GM13977 (cell line): ENCODE measurements at regions not wholly inside any gene's neighbourhood (a gene's known extent, or its start where the extent isn't known, plus 50 kb on each side); places are given as distances from the start of the nearest gene placed in this dataset.

Experiments used
- DNase-seq: peaks from one replicate; pipeline ENCODE4 v3.0.0; 2012; ENCODE audit warnings: low spot score
- CTCF ChIP-seq: IDR thresholded peaks from 2 replicates; pipeline ENCODE4 v1.5.1; 2012; ENCODE audit warnings: mild to moderate bottlenecking, control low read depth; ENCODE audit not compliant: insufficient read depth; ENCODE audit errors: extremely low read depth, missing control alignments
- in situ Hi-C: fragments of 300-500 bp; cut with MboI; formaldehyde crosslinking; loops from one replicate; pipeline ENCODE4 v1.12.0; 2022; ENCODE audit warnings: low sequenced_read_pairs, low pct_unique_long_range_greater_than_20kb, mixed read lengths, inconsistent platforms; ENCODE audit not compliant: unreplicated experiment

- in situ Hi-C loops, result loop anchor here (25.0 kb wide), 1 partner anchor 485 kb away; the partner anchor contains the start of gene PLCL1
- TF ChIP-seq CTCF, result no peak
- DNase-seq, result no peak
Observed at GRCh38 chr2:198297350-198297749, 493.0 kb downstream of the PLCL1 start.

- in situ Hi-C loops, result loop anchor here (25.0 kb wide), 1 partner anchor 484 kb away; the partner anchor contains the start of gene PLCL1
- peak; percentile 51 for DNase-seq
- TF ChIP-seq CTCF, result peak; percentile 66
Observed at GRCh38 chr2:198296665-198297308, 492.4 kb downstream of the PLCL1 start.

GRCh38 chr2:198293281-198293680 is 488.9 kb downstream of the PLCL1 start:
- no peak for TF ChIP-seq CTCF
- DNase-seq, result no peak
- in situ Hi-C loops, result loop anchor here (25.0 kb wide), 1 partner anchor 481 kb away; the partner anchor contains the start of gene PLCL1

GRCh38 chr2:198289811-198290210 is 485.4 kb downstream of the PLCL1 start:
- TF ChIP-seq CTCF, result no peak
- DNase-seq, result no peak
- in situ Hi-C loops, result loop anchor here (25.0 kb wide), 1 partner anchor 478 kb away; the partner anchor contains the start of gene PLCL1

GRCh38 chr2:198287706-198288105 is 483.3 kb downstream of the PLCL1 start:
- no peak for TF ChIP-seq CTCF
- no peak for DNase-seq
- in situ Hi-C loops, result loop anchor here (25.0 kb wide), 1 partner anchor 475 kb away; the partner anchor contains the start of gene PLCL1

GRCh38 chr2:198285216-198285615 is 480.8 kb downstream of the PLCL1 start:
- in situ Hi-C loops, result loop anchor here (25.0 kb wide), 1 partner anchor 473 kb away; the partner anchor contains the start of gene PLCL1
- no peak for DNase-seq
- no peak for TF ChIP-seq CTCF
